Activated CD4-positive, alpha-beta T cell treated with anti-CD3 and anti-CD28 coated beads for 36 hours (primary cell): ENCODE measurements at regions not wholly inside any gene's neighbourhood (a gene's known extent, or its start where the extent isn't known, plus 50 kb on each side); places are given as distances from the start of the nearest gene placed in this dataset.
"Not testable (repeated sequence)": the region's sequence is repeated elsewhere in the genome, so short reads cannot be mapped to it uniquely, and the experiment has no call there.

Source experiments
- ATAC-seq: fragments of 200-7000 bp; cut with Tn5 transposase; one replicate; pipeline ENCODE4 v1.10.0; 2021; ENCODE audit warnings: mild to moderate bottlenecking, moderate library complexity
- CTCF ChIA-PET: fragments of 350-600 bp; sonication (Branson Sonifier 250); formaldehyde crosslinking; loops from one replicate; lab custom pipeline; 2021; ENCODE audit warnings: antibody characterized with exemption; lab: Charles Lee
- POLR2A ChIA-PET: fragments of 350-600 bp; sonication (Branson Sonifier 250); formaldehyde crosslinking; loops from one replicate; lab custom pipeline; 2021; ENCODE audit warnings: antibody characterized with exemption, inconsistent platforms; lab: Charles Lee
- DNase-seq: peaks from one replicate; pipeline ENCODE4 v3.0.0-alpha.2; 2020
- H3K27ac Mint-ChIP-seq: one replicate; pipeline ENCODE4 v1.8.0; 2021; ENCODE audit warnings: mixed read lengths
- H3K27me3 Mint-ChIP-seq: one replicate; pipeline ENCODE4 v1.8.0; 2021; ENCODE audit warnings: mixed read lengths
- H3K36me3 Mint-ChIP-seq: one replicate; pipeline ENCODE4 v1.8.0; 2021; ENCODE audit warnings: low read depth, mixed read lengths
- H3K4me1 Mint-ChIP-seq: one replicate; pipeline ENCODE4 v1.8.0; 2021; ENCODE audit warnings: mixed read lengths
- H3K4me3 Mint-ChIP-seq: one replicate; pipeline ENCODE4 v1.8.0; 2021; ENCODE audit warnings: mild to moderate bottlenecking, moderate library complexity, mixed read lengths
- H3K9me3 Mint-ChIP-seq: one replicate; pipeline ENCODE4 v1.8.0; 2021; ENCODE audit warnings: low read depth, mixed read lengths
- intact Hi-C, 2 experiments: fragments of 100-400 bp; cut with DNase I in 1 of 2; cut with micrococcal nuclease in 1 of 2; formaldehyde crosslinking; loops; one replicate each; pipeline versions ENCODE4 v1.14.2 to v1.15.1; 2022 to 2024; cut with DNase I, micrococcal nuclease

- Mint-ChIP-seq H3K9me3 (no peaks in the 10 kb centered on the region), H3K36me3 (no peaks in the 10 kb centered on the region), H3K27ac (no peak overlapping the region), H3K4me1 (no peaks in the 10 kb centered on the region), H3K4me3 (no peak overlapping the region), H3K27me3 (no peaks in the 10 kb centered on the region)
- ATAC-seq (no peak), DNase-seq (no peak)
- intact Hi-C loops: no loop called here
- POLR2A ChIA-PET: no interaction called here
- CTCF ChIA-PET: interaction anchor here (0.6 kb wide), 1 partner anchor 649 kb away, joined by 3 read pairs; no protein-coding TSS in a partner anchor
Observed at GRCh38 chr11:90630176-90630575, 407.3 kb upstream of the CHORDC1 start.

GRCh38 chr11:90629229-90629806, 406.5 kb upstream of the CHORDC1 start:
- Mint-ChIP-seq H3K36me3 (no peaks in the 10 kb centered on the region), H3K27me3 (no peaks in the 10 kb centered on the region), H3K4me1 (no peaks in the 10 kb centered on the region), H3K9me3 (peaks cover 2% of the 10 kb centered on the region), H3K27ac (no peak overlapping the region), H3K4me3 (no peak overlapping the region)
- ATAC-seq (no peak), DNase-seq (no peak)
- intact Hi-C loops: no loop called here
- ChIA-PET CTCF (no interaction called here), POLR2A (no interaction called here)

- DNase-seq: no peak
- H3K36me3 Mint-ChIP-seq: no peaks in the 10 kb centered on the region
- H3K4me1 Mint-ChIP-seq: no peaks in the 10 kb centered on the region
- no peak for ATAC-seq
- no peaks in the 10 kb centered on the region for H3K27me3 Mint-ChIP-seq
- ChIA-PET POLR2A (no interaction called here), CTCF (no interaction called here)
- H3K4me3 Mint-ChIP-seq: no peak overlapping the region
- H3K9me3 Mint-ChIP-seq: peaks cover 7% of the 10 kb centered on the region
- H3K27ac Mint-ChIP-seq: no peak overlapping the region
- intact Hi-C loops: no loop called here
Observed at GRCh38 chr11:90614318-90614717, 391.5 kb upstream of the CHORDC1 start.

- H3K36me3 Mint-ChIP-seq: not testable (repeated sequence)
Observed at GRCh38 chr11:90613037-90613436, 390.2 kb upstream of the CHORDC1 start.

GRCh38 chr11:90606721-90607120, 383.9 kb upstream of the CHORDC1 start:
- POLR2A ChIA-PET: no interaction called here
- Mint-ChIP-seq H3K4me3 (no peak overlapping the region), H3K9me3 (no peaks in the 10 kb centered on the region), H3K36me3 (no peaks in the 10 kb centered on the region), H3K27me3 (no peaks in the 10 kb centered on the region), H3K4me1 (no peaks in the 10 kb centered on the region), H3K27ac (no peak overlapping the region)
- intact Hi-C loops: no loop called here
- ATAC-seq (no peak), DNase-seq (no peak)
- CTCF ChIA-PET: no interaction called here

More at GRCh38 chr11:90613037-90613436, 390.2 kb upstream of the CHORDC1 start:
- CTCF ChIA-PET, H3K4me3 Mint-ChIP-seq, POLR2A ChIA-PET, H3K27me3 Mint-ChIP-seq, DNase-seq, intact Hi-C loops, H3K9me3 Mint-ChIP-seq, ATAC-seq, H3K27ac Mint-ChIP-seq, H3K4me1 Mint-ChIP-seq: not testable (repeated sequence)

GRCh38 chr11:90601261-90601660, 378.4 kb upstream of the CHORDC1 start:
- POLR2A ChIA-PET: no interaction called here
- intact Hi-C loops: no loop called here

GRCh38 chr11:90594658-90595057, 371.8 kb upstream of the CHORDC1 start:
- Mint-ChIP-seq H3K27me3 (no peaks in the 10 kb centered on the region), H3K27ac (no peak overlapping the region), H3K36me3 (no peaks in the 10 kb centered on the region), H3K9me3 (no peaks in the 10 kb centered on the region), H3K4me3 (no peak overlapping the region), H3K4me1 (no peaks in the 10 kb centered on the region)
- CTCF ChIA-PET: interaction anchor here (0.6 to 1.0 kb wide), 2 partner anchors 19 to 41 kb away, joined by 4 read pairs; no protein-coding TSS in a partner anchor
- POLR2A ChIA-PET: no interaction called here
- DNase-seq: no peak
- no peak for ATAC-seq
- intact Hi-C loops: no loop called here

More at GRCh38 chr11:90601261-90601660, 378.4 kb upstream of the CHORDC1 start:
- H3K27ac Mint-ChIP-seq: no peak overlapping the region
- H3K27me3 Mint-ChIP-seq: no peaks in the 10 kb centered on the region
- no peak for DNase-seq
- CTCF ChIA-PET: no interaction called here
- H3K4me1 Mint-ChIP-seq: no peaks in the 10 kb centered on the region
- H3K9me3 Mint-ChIP-seq: no peaks in the 10 kb centered on the region
- no peak for ATAC-seq
- no peaks in the 10 kb centered on the region for H3K36me3 Mint-ChIP-seq
- no peak overlapping the region for H3K4me3 Mint-ChIP-seq

GRCh38 chr11:90593099-90593498, 370.2 kb upstream of the CHORDC1 start:
- DNase-seq (no peak), ATAC-seq (no peak)
- intact Hi-C loops: no loop called here
- Mint-ChIP-seq H3K9me3 (no peaks in the 10 kb centered on the region), H3K4me3 (no peak overlapping the region), H3K27me3 (no peaks in the 10 kb centered on the region), H3K4me1 (no peaks in the 10 kb centered on the region), H3K36me3 (no peaks in the 10 kb centered on the region), H3K27ac (no peak overlapping the region)
- ChIA-PET CTCF (no interaction called here), POLR2A (no interaction called here)

GRCh38 chr11:90590286-90590685, 367.4 kb upstream of the CHORDC1 start:
- intact Hi-C loops: no loop called here
- no peaks in the 10 kb centered on the region for H3K27me3 Mint-ChIP-seq
- no peak overlapping the region for H3K4me3 Mint-ChIP-seq
- no peaks in the 10 kb centered on the region for H3K36me3 Mint-ChIP-seq
- no peak overlapping the region for H3K27ac Mint-ChIP-seq
- CTCF ChIA-PET: no interaction called here
- DNase-seq (no peak), ATAC-seq (no peak)
- POLR2A ChIA-PET: no interaction called here
- no peaks in the 10 kb centered on the region for H3K4me1 Mint-ChIP-seq
- H3K9me3 Mint-ChIP-seq: no peaks in the 10 kb centered on the region

- no peak for ATAC-seq
- no peaks in the 10 kb centered on the region for H3K9me3 Mint-ChIP-seq
- H3K4me1 Mint-ChIP-seq: no peaks in the 10 kb centered on the region
- no peak for DNase-seq
- ChIA-PET POLR2A (no interaction called here), CTCF (no interaction called here)
- intact Hi-C loops: no loop called here
- H3K36me3 Mint-ChIP-seq: no peaks in the 10 kb centered on the region
- no peak overlapping the region for H3K4me3 Mint-ChIP-seq
- no peaks in the 10 kb centered on the region for H3K27me3 Mint-ChIP-seq
- H3K27ac Mint-ChIP-seq: no peak overlapping the region
Observed at GRCh38 chr11:90589735-90590134, 366.9 kb upstream of the CHORDC1 start.

- H3K27ac Mint-ChIP-seq: no peak overlapping the region
- ATAC-seq: no peak
- intact Hi-C loops: no loop called here
- DNase-seq: no peak
- H3K9me3 Mint-ChIP-seq: no peaks in the 10 kb centered on the region
- ChIA-PET POLR2A (no interaction called here), CTCF (interaction anchor here (0.6 kb wide), 1 partner anchor 225 kb away, joined by 4 read pairs; no protein-coding TSS in a partner anchor)
- no peaks in the 10 kb centered on the region for H3K27me3 Mint-ChIP-seq
- H3K4me1 Mint-ChIP-seq: no peaks in the 10 kb centered on the region
- H3K36me3 Mint-ChIP-seq: no peaks in the 10 kb centered on the region
- no peak overlapping the region for H3K4me3 Mint-ChIP-seq
Observed at GRCh38 chr11:90587896-90588295, 365.0 kb upstream of the CHORDC1 start.

- ATAC-seq (no peak), DNase-seq (no peak)
- Mint-ChIP-seq H3K4me1 (no peaks in the 10 kb centered on the region), H3K36me3 (no peaks in the 10 kb centered on the region), H3K27ac (no peak overlapping the region), H3K27me3 (no peaks in the 10 kb centered on the region), H3K4me3 (no peak overlapping the region), H3K9me3 (peaks cover 5% of the 10 kb centered on the region)
- intact Hi-C loops: no loop called here
- ChIA-PET CTCF (interaction anchor here (0.5 kb wide), 1 partner anchor 67 kb away, joined by 3 read pairs; no protein-coding TSS in a partner anchor), POLR2A (no interaction called here)
Observed at GRCh38 chr11:90585491-90585890, 362.6 kb upstream of the CHORDC1 start.
